ENCODE measurements at regions not wholly inside any gene's neighbourhood (a gene's known extent, or its start where the extent isn't known, plus 50 kb on each side); places are given as distances from the start of the nearest gene placed in this dataset.

- DNase-seq = no peak
- intact Hi-C loops (cut with DNase I; ENCODE audit: low total_unique reads) = no loop called here
- H3K36me3 ChIP-seq = no peaks in the 10 kb centered on the region
- no peak overlapping the region for H3K4me3 ChIP-seq
- H3K27ac ChIP-seq = no peak overlapping the region
- H3K9me3 ChIP-seq = peaks cover 0 to 18% (median 8%) of the 10 kb centered on the region in 8 donors
- 73 to 86% (median 82%) methylated on average over 1 of the region's 1 CpG for WGBS, 5 donors
- TF ChIP-seq POLR2AphosphoS5 (IDR thresholded peaks at IDR 0.05) (no peak), POLR2A (IDR thresholded peaks at IDR 0.05) (no peak), CTCF (IDR thresholded peaks at IDR 0.05 in 8 of 11, conservative IDR thresholded peaks at IDR 0.05 in 3 of 11) (no peak)
- H3K4me1 ChIP-seq = no peaks in the 10 kb centered on the region
- H3K27me3 ChIP-seq (replicated peaks in 1 of 7) = peaks cover 0 to 7% (median 0%) of the 10 kb centered on the region in 7 donors
These were observed 56.3 kb upstream of the CYP2C8 start for GRCh38 chr10:95125582-95125981.

- TF ChIP-seq POLR2A (IDR thresholded peaks at IDR 0.05) (no peak), POLR2AphosphoS5 (IDR thresholded peaks at IDR 0.05) (no peak), CTCF (IDR thresholded peaks at IDR 0.05 in 8 of 11, conservative IDR thresholded peaks at IDR 0.05 in 3 of 11) (no peak)
- Histone ChIP-seq H3K4me3 (no peak overlapping the region), H3K9me3 (peaks cover 0 to 43% (median 29%) of the 10 kb centered on the region in 8 donors), H3K36me3 (no peaks in the 10 kb centered on the region), H3K27ac (no peak overlapping the region), H3K4me1 (no peaks in the 10 kb centered on the region), H3K27me3 (replicated peaks in 1 of 7) (peaks cover 0 to 7% (median 0%) of the 10 kb centered on the region in 7 donors)
- intact Hi-C loops (cut with DNase I; ENCODE audit: low total_unique reads) = no loop called here
- WGBS, 5 donors = 37 to 56% (median 44%) methylated on average over 1 of the region's 1 CpG
- DNase-seq = no peak
These were observed 53.4 kb upstream of the CYP2C8 start for GRCh38 chr10:95122736-95123135.

GRCh38 chr10:95121904-95122303 lies 52.6 kb upstream of the CYP2C8 start:
- Histone ChIP-seq H3K4me1 (no peaks in the 10 kb centered on the region), H3K36me3 (no peaks in the 10 kb centered on the region), H3K9me3 (peaks cover 0 to 49% (median 33%) of the 10 kb centered on the region in 8 donors), H3K27me3 (replicated peaks in 1 of 7) (peaks cover 0 to 7% (median 0%) of the 10 kb centered on the region in 7 donors), H3K27ac (no peak overlapping the region), H3K4me3 (no peak overlapping the region)
- no peak for DNase-seq
- intact Hi-C loops (cut with DNase I; ENCODE audit: low total_unique reads) = no loop called here
- WGBS, 5 donors = 46 to 62% (median 51%) methylated on average over 2 of the region's 2 CpGs
- TF ChIP-seq CTCF (IDR thresholded peaks at IDR 0.05 in 8 of 11, conservative IDR thresholded peaks at IDR 0.05 in 3 of 11) (no peak), POLR2AphosphoS5 (IDR thresholded peaks at IDR 0.05) (no peak)

Data from spleen (tissue), 11 donors.